ENCODE measurements at regions not wholly inside any gene's neighbourhood (a gene's known extent, or its start where the extent isn't known, plus 50 kb on each side); places are given as distances from the start of the nearest gene placed in this dataset.
A peak's percentile ranks its signal among the peaks of the same experiment; 100 is the strongest.

DNA sequence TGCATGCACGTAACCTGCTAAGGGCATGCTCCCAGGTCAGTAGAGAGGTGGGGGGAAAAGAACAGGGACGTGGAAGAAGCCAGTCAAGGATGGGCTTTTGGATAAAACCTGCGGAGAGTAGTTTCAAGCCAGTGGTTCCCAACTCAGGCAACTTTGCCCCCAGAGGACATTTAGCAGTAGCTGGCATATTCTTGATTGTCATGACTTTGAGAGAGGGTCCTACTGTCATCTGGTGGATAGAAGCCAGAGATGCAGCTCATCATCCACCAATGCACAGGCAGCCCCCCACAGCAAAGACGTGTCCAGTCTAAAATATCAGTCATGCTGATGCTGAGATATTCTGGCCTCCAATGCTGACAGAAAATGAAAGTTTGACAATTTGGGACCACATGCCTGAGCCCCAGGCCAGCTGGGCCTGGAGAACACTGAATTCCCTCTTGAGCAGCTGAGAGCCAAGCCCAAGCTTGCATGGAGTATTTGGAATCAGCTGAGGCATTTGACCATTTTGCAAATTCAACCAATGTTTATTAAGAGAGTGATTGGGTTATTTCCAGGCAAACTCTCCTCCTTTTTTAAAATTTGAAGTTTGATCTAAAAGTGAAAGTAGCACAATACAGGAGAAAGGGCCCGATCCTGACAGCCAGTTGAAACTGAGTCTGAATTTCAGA, 110.0 kb upstream of the C7orf33 start:
- TF ChIP-seq, protein P1, sequence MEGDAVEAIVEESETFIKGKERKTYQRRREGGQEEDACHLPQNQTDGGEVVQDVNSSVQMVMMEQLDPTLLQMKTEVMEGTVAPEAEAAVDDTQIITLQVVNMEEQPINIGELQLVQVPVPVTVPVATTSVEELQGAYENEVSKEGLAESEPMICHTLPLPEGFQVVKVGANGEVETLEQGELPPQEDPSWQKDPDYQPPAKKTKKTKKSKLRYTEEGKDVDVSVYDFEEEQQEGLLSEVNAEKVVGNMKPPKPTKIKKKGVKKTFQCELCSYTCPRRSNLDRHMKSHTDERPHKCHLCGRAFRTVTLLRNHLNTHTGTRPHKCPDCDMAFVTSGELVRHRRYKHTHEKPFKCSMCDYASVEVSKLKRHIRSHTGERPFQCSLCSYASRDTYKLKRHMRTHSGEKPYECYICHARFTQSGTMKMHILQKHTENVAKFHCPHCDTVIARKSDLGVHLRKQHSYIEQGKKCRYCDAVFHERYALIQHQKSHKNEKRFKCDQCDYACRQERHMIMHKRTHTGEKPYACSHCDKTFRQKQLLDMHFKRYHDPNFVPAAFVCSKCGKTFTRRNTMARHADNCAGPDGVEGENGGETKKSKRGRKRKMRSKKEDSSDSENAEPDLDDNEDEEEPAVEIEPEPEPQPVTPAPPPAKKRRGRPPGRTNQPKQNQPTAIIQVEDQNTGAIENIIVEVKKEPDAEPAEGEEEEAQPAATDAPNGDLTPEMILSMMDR (conservative IDR thresholded peaks at IDR 0.05; ENCODE audit: low read length): peak; percentile 54
- TF ChIP-seq EZH2phosphoT487 (IDR thresholded peaks at IDR 0.05; ENCODE audit: borderline replicate concordance, low read depth, low read length): no peak

Measured in OCI-LY7 (cell line).